GM12801 (cell line): ENCODE measurements at regions not wholly inside any gene's neighbourhood (a gene's known extent, or its start where the extent isn't known, plus 50 kb on each side); places are given as distances from the start of the nearest gene placed in this dataset.

Source experiments
- TF ChIP-seq, protein P1 (sequence below): IDR thresholded peaks from one replicate; pipeline ENCODE4 v1.5.1; 2011; ENCODE audit warnings: control low read depth; ENCODE audit not compliant: insufficient read length; ENCODE audit errors: extremely low read depth

- TF ChIP-seq, protein P1, sequence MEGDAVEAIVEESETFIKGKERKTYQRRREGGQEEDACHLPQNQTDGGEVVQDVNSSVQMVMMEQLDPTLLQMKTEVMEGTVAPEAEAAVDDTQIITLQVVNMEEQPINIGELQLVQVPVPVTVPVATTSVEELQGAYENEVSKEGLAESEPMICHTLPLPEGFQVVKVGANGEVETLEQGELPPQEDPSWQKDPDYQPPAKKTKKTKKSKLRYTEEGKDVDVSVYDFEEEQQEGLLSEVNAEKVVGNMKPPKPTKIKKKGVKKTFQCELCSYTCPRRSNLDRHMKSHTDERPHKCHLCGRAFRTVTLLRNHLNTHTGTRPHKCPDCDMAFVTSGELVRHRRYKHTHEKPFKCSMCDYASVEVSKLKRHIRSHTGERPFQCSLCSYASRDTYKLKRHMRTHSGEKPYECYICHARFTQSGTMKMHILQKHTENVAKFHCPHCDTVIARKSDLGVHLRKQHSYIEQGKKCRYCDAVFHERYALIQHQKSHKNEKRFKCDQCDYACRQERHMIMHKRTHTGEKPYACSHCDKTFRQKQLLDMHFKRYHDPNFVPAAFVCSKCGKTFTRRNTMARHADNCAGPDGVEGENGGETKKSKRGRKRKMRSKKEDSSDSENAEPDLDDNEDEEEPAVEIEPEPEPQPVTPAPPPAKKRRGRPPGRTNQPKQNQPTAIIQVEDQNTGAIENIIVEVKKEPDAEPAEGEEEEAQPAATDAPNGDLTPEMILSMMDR: no peak
Observed at GRCh38 chr7:25494896-25495295, 266.6 kb upstream of the NPVF start.

DNA sequence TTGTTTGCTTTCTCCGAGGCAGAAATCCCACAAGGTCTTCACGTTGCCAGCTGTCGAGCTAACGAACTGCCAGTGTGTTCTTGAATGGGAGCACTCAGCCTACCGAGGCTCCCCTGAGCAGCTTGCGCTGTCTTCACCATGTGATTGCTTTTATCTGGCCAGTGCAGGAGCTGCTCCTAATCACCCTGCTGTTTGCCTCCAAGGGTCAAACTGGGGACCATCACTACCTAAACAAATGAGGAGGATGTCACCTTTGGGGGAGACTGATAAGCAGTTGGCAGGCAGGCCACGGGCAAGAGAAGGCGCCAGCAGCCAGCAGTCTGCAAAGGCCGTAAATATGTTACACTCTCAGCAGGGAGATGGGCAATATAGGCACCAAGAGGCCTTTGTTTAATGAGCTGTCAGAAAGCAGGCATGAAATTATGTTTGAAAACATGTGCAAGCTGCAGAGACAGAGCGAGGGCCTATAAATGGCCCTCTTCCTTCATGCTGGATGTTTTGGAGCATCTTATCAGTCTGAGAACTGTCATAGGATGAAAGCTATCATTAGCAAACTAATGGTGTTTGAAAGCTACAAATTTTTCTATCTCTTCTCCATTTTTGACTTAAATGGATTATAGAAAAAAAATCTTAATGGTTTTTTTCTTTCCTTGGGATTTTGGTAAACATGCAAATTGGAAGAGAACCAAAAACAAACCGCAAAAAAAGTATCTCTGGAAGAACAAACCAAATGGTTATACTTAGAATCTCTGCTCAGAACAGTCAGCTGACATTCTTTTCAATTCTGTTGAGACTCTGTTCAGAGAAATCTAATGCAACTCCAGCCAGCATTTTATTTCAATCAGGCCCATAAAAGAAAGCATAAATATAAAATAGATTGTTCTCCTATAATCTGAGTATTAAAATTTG is 267.3 kb upstream of the NPVF start:
- TF ChIP-seq, protein P1: no peak

- TF ChIP-seq, protein P1: no peak
Observed at GRCh38 chr7:25496476-25497368, 268.4 kb upstream of the NPVF start.

DNA sequence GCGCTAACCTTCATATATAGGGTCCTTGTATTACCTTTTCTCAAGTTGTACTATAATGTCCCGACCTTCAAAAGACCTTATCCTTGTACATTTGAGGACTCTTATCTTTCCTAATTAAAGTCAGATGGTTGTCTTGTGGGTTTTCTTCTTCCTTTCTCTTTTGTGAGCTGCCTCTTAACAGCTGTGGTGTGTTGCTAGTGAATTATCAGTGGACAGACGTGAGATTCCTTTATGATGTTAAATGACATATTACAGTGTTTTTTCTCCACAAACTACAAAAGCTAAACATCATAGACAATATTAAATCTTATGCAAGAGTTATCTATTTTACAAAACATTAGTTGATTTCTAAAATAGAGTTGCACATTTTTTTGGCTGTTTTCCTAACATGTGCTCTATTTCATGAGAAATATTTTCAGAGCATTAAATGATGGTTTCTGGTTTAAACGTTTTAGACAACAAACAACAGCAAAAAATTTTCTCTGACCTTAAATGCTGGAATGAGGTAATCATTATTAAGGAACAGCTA is 272.2 kb upstream of the NPVF start:
- TF ChIP-seq, protein P1: no peak

DNA sequence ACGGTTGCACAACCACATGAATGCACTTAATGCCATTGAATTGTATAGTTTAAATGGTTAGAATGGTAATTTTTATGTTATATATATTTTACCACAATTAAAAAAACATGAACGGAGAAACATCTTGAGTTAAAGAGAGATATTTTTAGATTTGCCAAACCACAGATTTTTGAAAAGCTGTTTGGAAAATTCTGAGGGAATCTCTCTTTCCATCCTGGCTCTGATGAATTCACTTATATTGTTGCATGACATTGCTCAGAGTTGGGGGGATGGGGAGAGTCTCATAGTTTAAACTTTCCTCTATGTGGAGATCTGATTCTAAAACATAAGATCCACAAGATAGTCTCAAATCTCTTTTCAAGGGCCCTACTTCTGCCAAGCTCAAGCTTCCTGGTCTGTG is 275.0 kb upstream of the NPVF start:
- TF ChIP-seq, protein P1: no peak

GRCh38 chr7:25512061-25512687 is 283.9 kb upstream of the NPVF start:
- TF ChIP-seq, protein P1: no peak
